Esophagus squamous epithelium (tissue), 4 donors: ENCODE measurements at regions not wholly inside any gene's neighbourhood (a gene's known extent, or its start where the extent isn't known, plus 50 kb on each side); places are given as distances from the start of the nearest gene placed in this dataset.

Experiments
- POLR2A ChIP-seq, 4 donors: fragments of 450-650 bp; IDR thresholded peaks; one replicate each; pipeline ENCODE4 v1.6.1; 2017; ENCODE audit warnings: antibody characterized with exemption in 4 of 4, mild to moderate bottlenecking in 4 of 4, moderate library complexity in 3 of 4
- TF ChIP-seq, protein P1 (sequence below), 6 experiments: fragments of 450-650 bp in 4 of 6; fragments of 200-600 bp in 2 of 6; sonication (generic) in 2 of 6; IDR thresholded peaks; one replicate each; pipeline ENCODE4 v1.5.1; 2016 to 2019; ENCODE audit warnings: antibody characterized with exemption in 6 of 6, mild to moderate bottlenecking in 4 of 6, moderate library complexity in 4 of 6

DNA sequence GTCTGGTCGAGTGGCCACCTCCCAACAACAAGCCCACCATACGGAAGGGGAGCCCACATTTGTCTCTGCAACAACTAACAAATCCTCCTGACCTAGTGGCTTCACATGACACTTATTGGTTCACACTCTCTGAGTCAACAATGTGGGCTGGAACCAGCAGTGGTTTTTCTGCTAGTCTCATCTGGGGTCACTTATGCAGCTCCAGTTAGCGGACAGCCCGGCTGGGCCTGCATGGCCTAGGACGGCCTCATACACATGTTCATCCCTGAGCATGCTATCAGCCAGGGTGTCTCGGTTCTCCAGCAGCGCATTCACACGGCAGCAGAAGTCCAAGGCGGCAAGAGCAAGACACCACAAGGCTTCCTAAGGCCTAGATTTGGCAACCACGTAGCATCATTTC is 281.7 kb downstream of the XXYLT1 start:
- TF ChIP-seq, protein P1, sequence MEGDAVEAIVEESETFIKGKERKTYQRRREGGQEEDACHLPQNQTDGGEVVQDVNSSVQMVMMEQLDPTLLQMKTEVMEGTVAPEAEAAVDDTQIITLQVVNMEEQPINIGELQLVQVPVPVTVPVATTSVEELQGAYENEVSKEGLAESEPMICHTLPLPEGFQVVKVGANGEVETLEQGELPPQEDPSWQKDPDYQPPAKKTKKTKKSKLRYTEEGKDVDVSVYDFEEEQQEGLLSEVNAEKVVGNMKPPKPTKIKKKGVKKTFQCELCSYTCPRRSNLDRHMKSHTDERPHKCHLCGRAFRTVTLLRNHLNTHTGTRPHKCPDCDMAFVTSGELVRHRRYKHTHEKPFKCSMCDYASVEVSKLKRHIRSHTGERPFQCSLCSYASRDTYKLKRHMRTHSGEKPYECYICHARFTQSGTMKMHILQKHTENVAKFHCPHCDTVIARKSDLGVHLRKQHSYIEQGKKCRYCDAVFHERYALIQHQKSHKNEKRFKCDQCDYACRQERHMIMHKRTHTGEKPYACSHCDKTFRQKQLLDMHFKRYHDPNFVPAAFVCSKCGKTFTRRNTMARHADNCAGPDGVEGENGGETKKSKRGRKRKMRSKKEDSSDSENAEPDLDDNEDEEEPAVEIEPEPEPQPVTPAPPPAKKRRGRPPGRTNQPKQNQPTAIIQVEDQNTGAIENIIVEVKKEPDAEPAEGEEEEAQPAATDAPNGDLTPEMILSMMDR (IDR thresholded peaks at IDR 0.05): no peak
- TF ChIP-seq POLR2A (IDR thresholded peaks at IDR 0.05): no peak
